Activated naive CD4-positive, alpha-beta T cell (primary cell): ENCODE measurements at regions not wholly inside any gene's neighbourhood (a gene's known extent, or its start where the extent isn't known, plus 50 kb on each side); places are given as distances from the start of the nearest gene placed in this dataset.

ENCODE experiments used
- DNase-seq, 4 experiments: peaks; one replicate each; lab custom pipeline; 2025; lab: John Stamatoyannopoulos, UW

DNA sequence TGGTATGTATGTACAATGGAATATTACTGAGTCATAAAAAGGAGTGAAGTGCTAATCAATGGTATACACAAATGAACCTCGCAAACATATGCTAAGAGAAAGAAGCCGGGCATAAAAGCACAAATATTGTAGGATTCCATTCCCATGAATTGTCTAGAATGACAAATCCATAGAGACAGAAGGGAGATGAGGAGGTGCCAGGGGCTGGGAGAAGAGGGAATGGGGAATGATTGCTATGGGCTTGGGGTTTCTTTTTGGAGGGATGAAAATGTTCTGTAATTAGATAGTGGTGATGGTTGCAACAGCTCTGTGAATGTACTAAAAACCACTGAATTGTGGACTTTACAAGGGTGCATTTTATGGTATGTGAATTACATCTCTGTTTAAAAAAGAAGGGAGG, 73.5 kb downstream of the GLI2 start:
- no peak for DNase-seq

DNA sequence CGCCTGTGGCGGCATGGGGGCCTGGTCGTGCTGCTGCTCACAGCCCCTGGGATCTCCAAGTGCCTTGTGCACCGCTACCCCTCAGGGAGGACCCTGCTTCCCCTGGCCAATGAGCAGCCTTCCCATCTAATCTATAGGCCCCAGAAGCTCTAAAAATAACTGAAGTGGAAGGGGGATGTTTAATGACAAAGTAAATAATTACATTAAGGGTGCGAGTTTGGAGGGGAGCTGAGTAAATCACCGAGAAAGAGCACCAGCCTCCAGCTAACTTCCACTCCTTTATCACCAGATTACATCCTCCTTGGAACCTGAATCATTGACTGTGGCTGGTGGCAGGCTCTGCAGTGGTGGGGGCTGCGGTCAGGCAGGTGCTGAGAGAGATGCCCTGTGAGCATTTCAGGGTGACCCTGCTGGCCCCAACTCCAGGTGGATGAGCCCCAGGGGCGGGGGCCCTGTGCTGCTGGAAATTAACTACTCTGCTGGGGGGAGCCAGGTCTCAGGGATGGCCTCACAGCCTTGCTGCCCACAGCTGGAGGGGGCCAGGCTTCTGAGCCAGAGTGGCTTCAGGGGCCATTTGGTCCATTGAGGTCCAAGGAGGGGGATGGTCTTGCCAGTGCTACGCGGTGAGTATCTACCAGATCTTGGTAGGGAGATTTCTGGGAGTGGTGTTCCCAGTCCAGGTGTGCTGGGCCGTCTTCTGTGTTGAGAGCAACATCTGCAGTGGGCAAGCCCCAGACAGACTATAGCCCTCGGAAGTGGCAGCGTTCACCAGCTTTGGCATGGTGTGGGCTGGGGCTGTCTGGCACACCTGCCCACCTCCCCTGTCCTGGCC, 74.2 kb downstream of the GLI2 start:
- DNase-seq = no peak

DNA sequence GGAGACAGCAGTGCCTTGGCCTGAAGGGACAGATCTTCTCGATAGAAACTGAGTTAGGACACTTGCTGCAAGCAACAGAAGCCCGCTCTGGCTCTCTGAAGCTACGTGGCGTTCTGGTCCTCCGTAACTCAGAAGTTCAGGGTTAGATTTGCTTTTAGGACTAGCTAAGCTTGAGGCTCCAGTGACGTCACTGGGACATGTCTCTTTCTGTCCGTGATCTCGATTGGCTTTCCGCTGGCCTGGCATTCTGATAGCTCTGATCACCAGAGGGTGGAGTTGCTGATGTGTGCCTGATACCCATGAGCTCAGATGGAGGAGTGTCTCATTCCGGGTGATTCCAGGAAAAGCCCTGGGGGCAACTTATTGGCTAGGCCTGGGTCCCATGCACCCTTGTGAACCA, 75.0 kb downstream of the GLI2 start:
- no peak for DNase-seq

DNA sequence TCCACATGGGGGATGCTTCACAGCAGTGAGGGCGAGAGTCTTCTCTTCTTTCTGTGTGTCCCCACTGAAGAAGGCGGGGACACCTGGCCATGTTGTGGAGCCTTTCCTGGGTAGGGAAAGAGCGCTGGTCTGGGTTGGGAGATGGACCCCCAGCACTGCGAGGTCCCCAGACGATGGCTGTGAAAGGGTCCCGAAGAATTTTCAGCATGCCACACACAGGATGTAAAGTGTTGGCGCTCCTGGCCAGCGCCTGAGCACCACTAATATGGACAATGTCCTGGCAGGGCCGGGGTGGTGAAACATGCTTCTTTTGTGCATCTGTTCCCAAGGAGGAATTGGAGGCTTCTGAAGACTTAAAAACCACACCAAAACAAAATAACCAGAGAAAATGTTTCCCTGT, 77.2 kb downstream of the GLI2 start:
- no peak for DNase-seq

DNA sequence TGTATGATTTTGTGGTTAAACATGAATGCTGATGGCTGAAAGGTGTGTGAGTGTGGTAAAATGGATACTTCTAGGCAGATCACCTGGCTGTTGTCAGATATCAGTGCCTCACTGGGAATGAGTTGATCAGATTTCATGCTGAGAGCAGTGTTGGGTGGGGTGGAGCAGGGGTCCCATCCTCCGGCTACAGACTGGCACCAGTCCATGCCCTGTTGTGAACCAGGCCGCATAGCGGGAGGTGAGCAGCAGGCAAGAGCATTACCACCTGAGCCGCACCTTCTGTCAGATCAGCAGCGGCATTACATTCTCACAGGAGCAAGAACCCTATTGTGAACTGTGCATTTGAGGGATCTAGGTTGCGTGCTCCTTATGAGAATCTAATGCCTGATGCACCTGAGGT, 78.7 kb downstream of the GLI2 start:
- DNase-seq = no peak

DNA sequence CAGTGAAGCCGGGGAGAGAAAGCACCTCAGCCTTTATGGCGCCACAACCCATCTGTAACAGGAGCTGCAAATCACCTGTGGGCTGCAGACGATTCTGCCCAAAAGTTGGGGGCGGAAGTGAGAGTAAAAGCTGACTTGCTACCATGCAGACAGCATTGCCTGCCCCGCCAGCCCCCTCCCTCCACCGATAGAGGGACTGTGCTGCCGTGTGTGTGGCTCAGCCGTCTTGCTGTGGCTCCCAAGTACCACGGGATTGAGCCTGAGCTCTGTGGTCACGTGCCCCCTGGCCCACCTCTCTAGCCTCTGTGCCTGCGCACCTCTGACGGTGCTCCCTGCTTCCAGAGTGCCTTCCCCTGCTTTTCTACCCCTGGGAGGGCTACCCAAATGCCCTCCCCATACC, 79.6 kb downstream of the GLI2 start:
- no peak for DNase-seq

DNA sequence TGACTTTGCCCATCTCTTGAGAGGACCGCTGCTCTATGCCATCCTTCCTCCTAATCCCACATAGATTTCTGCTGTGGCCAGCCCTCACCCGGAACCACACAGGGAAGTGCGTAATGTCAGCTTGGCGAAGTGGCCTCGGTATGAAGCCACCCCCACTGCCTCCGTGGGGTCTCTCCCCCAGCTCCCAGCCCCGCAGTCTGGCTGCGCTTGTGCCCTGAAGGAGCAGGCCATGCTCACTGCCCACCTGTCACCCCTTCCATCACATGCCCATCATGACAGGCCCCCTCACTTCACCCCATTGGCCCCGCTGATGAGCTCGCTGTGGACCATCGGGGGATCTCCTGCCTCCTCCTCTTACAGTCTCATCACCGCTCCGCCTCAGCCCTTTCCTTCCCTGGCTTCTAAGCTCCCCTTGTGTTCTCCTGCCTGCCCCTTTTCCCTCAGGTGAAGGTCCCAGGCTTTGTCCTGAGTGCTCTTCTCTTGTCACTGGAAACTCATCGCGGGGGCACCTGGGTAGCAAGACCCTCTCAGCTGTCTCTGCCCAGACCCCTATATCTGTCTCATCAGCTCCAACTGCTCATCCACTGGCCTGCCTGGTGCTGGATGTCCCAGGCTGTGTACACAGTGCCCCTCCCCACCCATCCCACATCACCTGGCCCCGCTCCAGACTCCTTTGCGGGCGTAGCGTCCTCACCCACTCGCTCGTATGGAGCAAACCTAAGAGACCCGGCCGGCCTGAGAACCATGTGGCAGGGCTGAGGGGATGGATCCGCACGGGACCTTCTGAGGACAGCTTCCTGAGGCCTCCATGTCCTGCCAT, 81.7 kb downstream of the GLI2 start:
- no peak for DNase-seq

DNA sequence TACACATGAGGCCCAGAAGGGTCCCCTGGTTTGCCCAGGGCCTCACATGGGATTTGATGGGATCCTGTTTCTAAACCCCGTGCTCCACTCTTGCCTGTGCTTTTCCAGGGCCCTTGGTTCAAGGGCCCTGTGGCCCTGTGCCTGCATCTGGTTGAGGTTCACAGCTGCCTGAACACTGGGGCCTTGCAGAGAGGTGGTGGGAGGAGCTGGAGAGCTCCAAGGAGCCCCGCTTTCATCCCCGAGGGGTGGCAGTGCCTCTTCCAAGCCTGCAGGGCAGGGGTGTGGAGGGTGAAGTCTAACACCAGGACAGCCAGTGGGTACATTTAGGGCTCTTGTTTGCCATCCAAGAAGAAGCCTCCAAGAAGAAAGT, 82.3 kb downstream of the GLI2 start:
- DNase-seq = no peak

DNA sequence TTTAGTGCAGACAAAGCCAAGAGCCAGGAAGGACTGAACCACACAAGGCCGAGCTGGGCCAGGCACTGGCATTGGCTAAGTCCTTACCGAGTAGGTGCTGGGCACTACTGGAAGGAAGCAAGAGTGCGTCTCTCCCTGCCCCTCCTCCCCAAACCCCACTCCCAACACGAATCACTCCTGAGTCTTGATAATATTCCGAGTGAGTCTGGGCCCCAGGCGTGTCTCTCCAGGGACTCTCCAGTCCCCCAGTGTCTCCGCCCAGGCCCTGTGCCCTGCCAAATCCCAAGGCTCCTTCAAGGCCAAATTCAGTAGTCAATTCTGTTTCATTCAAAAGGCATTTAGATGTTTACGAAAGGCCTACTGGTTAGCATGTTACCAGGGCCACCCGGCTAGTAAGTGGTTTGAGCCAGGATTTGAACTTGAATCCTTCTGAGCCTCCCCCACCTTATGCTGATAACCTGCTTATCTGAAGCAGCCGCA, 82.8 kb downstream of the GLI2 start:
- DNase-seq = no peak

DNA sequence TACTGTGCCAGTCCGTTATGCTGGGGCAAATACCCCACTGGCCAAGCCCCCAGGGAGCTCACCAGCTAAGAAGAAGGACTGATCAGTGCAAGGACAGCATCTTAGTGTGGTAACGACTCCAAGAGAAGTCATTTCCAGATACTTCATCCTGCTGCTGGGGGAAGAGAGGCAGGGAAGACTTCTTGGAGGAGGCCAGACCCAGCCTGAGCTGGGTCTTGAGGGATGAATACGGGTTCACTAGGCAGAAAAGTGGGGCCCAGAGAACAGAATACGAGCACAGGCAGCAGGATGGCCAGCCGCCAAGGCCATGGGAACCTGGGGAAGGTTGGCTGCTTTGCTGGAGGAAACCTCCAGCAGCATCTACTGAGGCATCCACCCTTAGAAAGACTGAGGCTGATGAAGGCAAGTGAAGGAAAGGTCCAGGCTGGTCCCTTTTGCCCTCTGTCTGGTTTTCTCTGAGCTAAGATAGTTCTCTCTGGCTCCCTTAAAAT, 84.1 kb downstream of the GLI2 start:
- DNase-seq = no peak

DNA sequence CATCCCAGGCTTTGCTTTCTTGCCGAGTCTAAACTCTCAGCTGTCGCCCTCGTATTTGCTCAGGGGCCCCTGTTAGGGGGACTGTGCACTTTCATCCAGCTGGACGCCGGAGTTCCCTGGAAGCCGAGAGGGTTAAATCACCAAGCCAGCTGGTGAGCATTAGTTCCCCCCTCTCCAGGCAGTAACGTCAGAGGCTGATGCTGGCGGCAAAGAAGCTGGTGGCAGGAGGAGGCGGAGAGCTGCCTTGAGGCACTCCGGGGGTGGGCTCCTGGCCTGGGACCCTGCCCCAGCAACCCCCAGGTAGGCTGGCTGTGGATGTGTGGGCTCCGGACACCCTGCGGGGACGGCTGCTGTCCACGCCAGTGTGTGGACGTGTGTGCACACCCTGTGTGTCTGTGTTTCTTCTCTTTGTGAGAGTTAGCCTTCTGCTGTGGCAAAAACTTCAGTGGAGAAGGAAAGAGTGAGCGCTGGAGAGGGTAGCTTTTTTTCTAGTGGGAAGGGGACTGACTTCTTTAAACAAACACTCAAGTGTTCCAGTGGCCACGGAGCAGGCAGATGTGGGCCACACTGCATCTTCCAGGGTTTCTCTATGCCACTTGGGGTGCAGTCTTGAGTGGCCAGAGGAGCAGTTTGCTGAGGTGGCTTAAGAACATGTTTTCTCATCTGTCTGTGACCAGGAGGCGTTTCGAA, 84.7 kb downstream of the GLI2 start:
- DNase-seq = no peak

DNA sequence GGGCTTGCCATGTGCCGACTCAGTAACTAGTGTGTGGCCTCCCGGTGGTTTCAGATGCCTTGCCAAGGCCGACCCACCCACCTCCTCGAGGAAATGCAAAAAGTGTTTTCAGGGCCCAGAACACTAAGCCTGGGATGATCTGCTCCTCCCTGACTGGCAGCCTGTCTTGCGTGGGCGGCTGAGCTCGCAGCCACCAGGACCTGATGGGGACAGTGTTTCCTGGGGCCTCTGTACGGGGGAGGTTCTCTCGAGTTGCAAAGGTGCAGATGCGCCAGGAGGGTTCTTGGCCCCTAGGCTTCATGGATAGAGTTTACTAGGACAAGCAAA, 85.2 kb downstream of the GLI2 start:
- DNase-seq = no peak

DNA sequence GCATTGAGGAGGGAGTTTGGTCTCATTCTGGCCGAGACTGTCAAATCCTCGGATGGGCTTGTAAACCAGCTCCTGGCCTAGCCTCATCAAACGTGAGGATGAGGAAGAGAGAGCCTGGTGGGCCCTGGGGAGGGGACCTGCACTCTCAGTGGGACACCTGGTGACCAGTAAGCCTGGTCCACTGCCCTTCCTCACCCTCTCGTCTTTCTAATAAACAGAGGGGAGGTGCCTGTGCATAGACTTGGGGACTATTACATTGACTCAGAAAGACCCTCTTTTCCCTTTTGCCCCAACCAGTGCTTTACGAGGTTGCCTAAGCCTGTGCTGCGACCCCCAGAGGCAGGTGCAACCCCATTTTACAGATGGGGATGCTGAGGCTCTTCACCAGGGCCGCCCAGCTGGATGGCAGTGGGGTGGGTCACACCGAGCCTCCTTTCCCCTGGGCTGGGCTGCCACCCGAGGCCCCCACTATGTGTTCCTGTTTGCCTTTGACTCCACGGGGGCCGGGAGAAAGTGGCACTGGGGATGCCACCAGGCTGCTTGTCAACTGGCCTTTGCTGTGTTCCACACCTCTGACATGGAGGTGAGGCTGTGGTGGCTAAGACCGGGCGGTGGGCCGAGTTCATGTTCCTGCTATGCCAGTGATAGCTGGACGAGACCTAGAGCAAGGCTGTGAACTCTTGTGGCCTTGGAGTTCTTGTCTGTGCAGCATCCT, 85.9 kb downstream of the GLI2 start:
- no peak for DNase-seq

DNA sequence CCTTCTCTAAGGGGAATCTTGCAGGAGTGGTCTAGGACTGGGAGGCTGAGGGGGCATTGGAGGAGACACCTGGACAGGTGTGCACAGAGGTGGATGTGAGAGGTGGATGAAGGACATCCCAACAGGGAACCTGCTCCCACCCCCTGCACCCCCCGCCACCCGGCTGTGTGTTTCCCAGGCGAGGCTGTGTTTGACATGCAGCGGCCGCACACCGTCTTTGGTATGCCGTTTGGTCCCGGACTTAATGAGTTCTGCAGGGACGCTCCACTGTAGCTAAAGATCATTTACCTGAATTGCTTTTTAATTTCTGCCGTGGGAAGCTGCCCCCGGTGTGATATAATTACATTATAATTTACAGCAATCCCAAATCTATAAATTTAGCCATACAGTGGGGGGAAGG, 87.3 kb downstream of the GLI2 start:
- DNase-seq = no peak

DNA sequence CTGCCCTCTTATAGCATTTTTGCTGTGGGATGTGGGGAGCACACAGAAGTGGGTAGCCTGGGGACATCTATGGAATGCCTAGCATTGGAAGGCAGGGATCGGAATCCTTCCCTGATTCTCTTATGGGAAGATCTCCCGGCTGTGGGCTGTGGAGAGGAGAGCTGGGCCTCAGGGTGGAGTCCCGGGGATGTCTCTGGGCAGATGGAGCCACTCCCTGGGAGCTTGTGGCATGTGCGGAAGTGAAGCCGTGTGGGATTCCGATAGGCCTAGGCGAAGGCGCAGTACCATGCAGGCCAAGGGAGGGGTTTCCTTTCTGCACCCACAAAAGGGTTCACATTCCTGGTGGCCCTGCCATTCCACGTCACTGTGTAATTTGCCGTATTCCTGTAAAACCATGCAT, 87.9 kb downstream of the GLI2 start:
- no peak for DNase-seq

DNA sequence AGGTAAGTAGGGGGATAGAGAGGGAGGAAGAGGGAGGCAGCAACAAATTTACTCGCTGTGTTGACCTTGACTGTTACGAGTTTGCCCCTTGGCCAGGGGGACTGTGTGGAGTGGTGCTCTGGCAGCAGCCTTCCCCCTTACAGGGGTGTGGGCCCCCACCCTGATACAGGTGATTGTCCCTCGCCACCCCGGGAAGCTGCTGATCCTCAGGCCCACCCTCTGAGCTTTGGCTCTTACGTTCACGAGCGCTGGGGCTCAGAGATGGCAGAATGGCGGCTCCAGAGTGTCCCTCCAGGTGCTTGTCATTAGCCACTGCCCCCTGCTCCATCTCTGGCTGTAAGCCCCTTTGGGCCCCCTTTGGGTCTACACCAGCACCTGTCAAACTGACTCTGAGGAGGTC, 88.6 kb downstream of the GLI2 start:
- no peak for DNase-seq

DNA sequence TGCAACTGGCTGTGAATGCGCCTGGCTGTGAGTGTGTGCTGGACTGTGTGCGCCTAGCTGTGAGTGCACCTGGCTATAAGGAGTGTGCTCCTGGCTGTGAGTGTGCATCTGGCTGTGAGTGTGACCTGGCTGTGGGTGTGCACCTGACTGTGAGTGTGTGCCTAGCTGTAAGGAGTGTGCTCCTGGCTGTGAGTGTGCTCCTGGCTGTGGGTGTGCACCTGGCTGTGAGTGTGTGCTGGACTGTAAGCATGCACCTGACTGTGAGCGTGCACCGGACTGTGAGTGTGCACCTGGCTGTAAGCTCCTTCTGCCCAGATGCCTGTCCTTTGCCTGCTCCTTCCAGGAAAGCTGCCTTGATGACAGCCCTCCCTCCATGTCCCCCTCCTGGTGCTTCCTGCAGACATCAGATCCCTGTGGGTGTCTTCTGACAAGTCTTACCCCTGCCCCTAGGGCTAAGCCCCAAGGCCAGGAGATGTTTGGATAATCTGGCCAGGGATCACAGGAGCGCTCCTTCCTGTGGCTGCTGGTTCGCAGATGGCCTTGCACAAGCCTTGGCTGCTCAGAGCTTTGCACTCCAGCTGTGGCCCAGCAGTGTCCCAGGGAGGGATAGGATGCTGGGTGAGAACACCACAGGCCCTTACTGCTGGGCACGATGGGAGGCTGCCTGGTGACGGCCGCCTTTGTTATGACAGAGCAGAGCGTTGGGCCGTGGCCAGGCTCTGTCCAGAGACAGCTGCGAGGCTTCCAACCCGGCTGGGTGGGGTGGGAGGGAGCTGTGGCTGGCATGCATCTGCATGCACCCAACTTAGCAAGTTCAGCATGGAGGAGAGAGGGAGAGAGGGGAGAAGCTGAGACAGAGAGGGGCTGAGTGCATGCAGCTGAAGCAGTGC, 89.9 kb downstream of the GLI2 start:
- DNase-seq = no peak

DNA sequence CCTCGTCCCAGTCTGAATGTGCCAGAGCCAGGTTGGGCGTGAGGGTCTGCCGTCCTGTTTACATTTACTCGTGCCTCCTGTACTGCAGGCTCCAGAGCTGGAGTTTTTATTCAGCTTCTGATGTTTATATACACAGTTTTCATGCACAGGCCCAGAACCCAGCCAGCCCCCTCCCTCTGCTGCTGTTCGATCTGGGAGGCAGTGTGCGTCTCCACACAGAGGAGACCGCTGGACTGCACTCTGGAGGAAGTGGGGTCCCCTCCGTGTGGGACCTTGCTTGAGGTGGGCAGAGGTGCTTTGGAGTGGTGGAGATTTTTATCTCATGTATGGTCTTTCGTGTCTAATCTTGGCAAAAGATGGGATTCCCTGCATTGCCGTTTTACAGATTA, 90.6 kb downstream of the GLI2 start:
- no peak for DNase-seq

DNA sequence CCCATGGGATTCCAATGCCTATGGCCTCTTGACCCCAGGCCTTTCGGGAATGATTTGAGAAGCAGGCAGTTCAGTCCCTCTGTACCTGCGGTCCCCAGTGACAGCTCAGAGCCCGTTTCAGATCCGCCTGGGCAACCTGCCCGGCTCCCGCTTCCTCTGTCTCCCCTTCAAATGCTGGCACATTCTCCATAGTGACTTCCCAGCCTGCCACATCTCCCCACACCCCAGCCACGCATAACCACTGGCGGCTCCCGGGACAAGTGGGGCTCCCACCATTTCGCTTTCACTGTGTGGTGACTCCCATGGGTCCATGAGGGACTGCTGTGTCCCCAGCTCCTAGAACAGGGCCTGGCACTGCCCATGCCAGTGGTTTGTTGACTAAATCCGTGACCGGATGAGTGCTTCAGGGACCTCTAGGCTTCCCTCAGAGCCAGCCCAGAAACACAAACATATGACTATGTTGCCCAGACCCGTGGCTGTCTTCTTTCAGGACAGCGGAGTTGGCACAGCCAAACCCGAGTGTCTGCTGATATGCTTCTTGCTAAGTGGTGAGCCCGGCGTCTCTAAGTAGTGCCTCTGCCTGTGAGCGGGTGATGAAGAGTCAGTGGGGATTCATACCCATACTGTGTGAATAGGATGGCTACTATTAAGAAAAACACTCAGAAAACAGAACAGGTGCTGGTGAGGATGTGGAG, 91.2 kb downstream of the GLI2 start:
- no peak for DNase-seq

DNA sequence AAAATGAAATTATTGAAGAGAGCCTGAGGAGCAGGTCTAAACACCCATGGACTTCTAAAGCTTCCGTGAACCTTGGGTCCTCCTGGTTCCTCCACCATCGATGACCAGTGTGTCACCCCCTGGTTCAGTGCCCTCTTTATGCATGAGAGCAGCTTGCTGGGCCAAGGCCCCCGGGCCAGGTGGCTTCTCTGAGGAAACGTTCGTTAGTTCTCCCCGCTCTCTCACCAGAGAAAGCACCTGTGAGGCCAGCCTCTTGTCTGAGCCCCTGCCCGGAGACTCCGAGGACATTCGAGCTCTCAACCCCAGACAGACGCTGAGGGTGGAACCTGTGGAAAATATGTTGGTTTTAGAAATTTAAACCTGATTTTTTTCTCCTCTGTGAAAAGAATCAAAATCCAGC, 92.4 kb downstream of the GLI2 start:
- no peak for DNase-seq
